Esophagus muscularis mucosa (tissue), 4 donors: ENCODE measurements at regions not wholly inside any gene's neighbourhood (a gene's known extent, or its start where the extent isn't known, plus 50 kb on each side); places are given as distances from the start of the nearest gene placed in this dataset.

Experiments used
- EP300 ChIP-seq: sonication (generic); formaldehyde crosslinking; IDR thresholded peaks from one replicate; pipeline ENCODE4 v1.6.1; 2017; ENCODE audit warnings: antibody characterized with exemption
- POLR2A ChIP-seq: fragments of 450-650 bp; IDR thresholded peaks from one replicate; pipeline ENCODE4 v1.6.1; 2017; ENCODE audit warnings: antibody characterized with exemption, moderate library complexity, mild to moderate bottlenecking, low read depth
- POLR2AphosphoS5 ChIP-seq, 2 donors: sonication (generic); formaldehyde crosslinking; IDR thresholded peaks; one replicate each; pipeline ENCODE4 v1.6.1; 2017; ENCODE audit warnings: antibody characterized with exemption in 2 of 2
- TF ChIP-seq, protein P1 (sequence below), 3 experiments: fragments of 200-600 bp in 2 of 3; fragments of 450-650 bp in 1 of 3; sonication (generic) in 2 of 3; IDR thresholded peaks; one replicate each; pipeline ENCODE4 v1.5.1; 2017 to 2019; ENCODE audit warnings: antibody characterized with exemption in 3 of 3, mild to moderate bottlenecking in 2 of 3, moderate library complexity in 1 of 3

DNA sequence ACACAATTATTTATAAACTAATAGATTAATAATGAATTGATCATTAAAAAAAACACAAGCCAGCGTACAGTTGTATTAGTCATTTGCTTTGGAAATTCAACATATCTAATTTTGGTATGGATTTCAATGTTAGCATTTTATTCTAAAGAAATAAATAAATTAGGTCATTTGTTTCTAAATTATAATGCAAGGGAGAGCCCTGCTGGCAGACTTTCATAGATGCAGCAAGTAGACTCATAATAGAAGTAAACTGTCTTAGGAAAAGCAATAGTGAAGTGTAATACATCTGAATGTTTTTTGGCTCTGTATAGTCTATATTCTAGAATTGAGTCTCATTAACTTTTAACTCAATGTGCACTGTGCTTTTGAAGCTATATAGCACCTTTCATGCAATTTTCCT lies 982.4 kb upstream of the MIR17HG start:
- TF ChIP-seq, protein P1, sequence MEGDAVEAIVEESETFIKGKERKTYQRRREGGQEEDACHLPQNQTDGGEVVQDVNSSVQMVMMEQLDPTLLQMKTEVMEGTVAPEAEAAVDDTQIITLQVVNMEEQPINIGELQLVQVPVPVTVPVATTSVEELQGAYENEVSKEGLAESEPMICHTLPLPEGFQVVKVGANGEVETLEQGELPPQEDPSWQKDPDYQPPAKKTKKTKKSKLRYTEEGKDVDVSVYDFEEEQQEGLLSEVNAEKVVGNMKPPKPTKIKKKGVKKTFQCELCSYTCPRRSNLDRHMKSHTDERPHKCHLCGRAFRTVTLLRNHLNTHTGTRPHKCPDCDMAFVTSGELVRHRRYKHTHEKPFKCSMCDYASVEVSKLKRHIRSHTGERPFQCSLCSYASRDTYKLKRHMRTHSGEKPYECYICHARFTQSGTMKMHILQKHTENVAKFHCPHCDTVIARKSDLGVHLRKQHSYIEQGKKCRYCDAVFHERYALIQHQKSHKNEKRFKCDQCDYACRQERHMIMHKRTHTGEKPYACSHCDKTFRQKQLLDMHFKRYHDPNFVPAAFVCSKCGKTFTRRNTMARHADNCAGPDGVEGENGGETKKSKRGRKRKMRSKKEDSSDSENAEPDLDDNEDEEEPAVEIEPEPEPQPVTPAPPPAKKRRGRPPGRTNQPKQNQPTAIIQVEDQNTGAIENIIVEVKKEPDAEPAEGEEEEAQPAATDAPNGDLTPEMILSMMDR (IDR thresholded peaks at IDR 0.05): no peak
- no peak for TF ChIP-seq POLR2AphosphoS5 (IDR thresholded peaks at IDR 0.05)
- TF ChIP-seq EP300: no peak
- no peak for TF ChIP-seq POLR2A
